WTC11 (cell line): ENCODE measurements at regions not wholly inside any gene's neighbourhood (a gene's known extent, or its start where the extent isn't known, plus 50 kb on each side); places are given as distances from the start of the nearest gene placed in this dataset.

ENCODE experiments used
- ATAC-seq: fragments of 200-7000 bp; cut with Tn5 transposase; 2 replicates; pipeline ENCODE4 v1.10.0; 2021; ENCODE audit warnings: mild to moderate bottlenecking, moderate library complexity
- CTCF ChIA-PET: fragments of 300-600 bp; sonication (Branson Sonifier 250); formaldehyde crosslinking; loops from one replicate; lab custom pipeline; 2021; ENCODE audit warnings: antibody characterized with exemption; lab: Charles Lee
- POLR2A ChIA-PET: fragments of 350-600 bp; sonication (Branson Sonifier 250); formaldehyde crosslinking; loops from one replicate; lab custom pipeline; 2021; ENCODE audit warnings: antibody characterized with exemption; lab: Charles Lee
- DNase-seq: peaks from one replicate; pipeline ENCODE4 v3.0.0; 2021; ENCODE audit warnings: low spot score
- H3K27ac Mint-ChIP-seq: 2 replicates; pipeline ENCODE4 v1.8.0; 2021; ENCODE audit warnings: mixed read lengths
- H3K27me3 Mint-ChIP-seq: 2 replicates; pipeline ENCODE4 v1.8.0; 2021; ENCODE audit warnings: low read depth, mild to moderate bottlenecking, moderate library complexity, mixed read lengths
- H3K36me3 Mint-ChIP-seq: 2 replicates; pipeline ENCODE4 v1.8.0; 2021; ENCODE audit warnings: mixed read lengths
- H3K4me1 Mint-ChIP-seq: 2 replicates; pipeline ENCODE4 v1.8.0; 2022; ENCODE audit warnings: mixed read lengths
- H3K4me3 Mint-ChIP-seq: 2 replicates; pipeline ENCODE4 v1.8.0; 2021; ENCODE audit warnings: mild to moderate bottlenecking, moderate library complexity, mixed read lengths
- H3K9me3 Mint-ChIP-seq: 2 replicates; pipeline ENCODE4 v1.8.0; 2021; ENCODE audit warnings: mixed read lengths
- AR ChIP-seq: fragments of 250-450 bp; sonication (Bioruptor Pico); IDR thresholded peaks from 2 replicates; pipeline ENCODE4 v1.9.0; 2021; ENCODE audit warnings: mild to moderate bottlenecking
- E2F1 ChIP-seq: sonication (generic); formaldehyde crosslinking; IDR thresholded peaks from 2 replicates; pipeline ENCODE4 v1.8.0; 2022; ENCODE audit warnings: mild to moderate bottlenecking, missing genetic modification reagents
- ETV6 ChIP-seq: sonication (generic); formaldehyde crosslinking; IDR thresholded peaks from 2 replicates; pipeline ENCODE4 v1.8.1; 2022; ENCODE audit warnings: mild to moderate bottlenecking, missing genetic modification reagents
- GABPB1 ChIP-seq: sonication (generic); formaldehyde crosslinking; IDR thresholded peaks from 2 replicates; pipeline ENCODE4 v1.8.1; 2023; ENCODE audit warnings: mild to moderate bottlenecking, missing genetic modification reagents
- IRF1 ChIP-seq: sonication (generic); formaldehyde crosslinking; IDR thresholded peaks from 2 replicates; pipeline ENCODE4 v1.8.0; 2023; ENCODE audit warnings: missing genetic modification reagents
- JAZF1 ChIP-seq: fragments of 250-450 bp; sonication (Bioruptor Pico); IDR thresholded peaks from 2 replicates; pipeline ENCODE4 v1.9.0; 2021; ENCODE audit warnings: moderate library complexity, mild to moderate bottlenecking, inconsistent platforms
- JUN ChIP-seq: sonication (generic); formaldehyde crosslinking; IDR thresholded peaks from 2 replicates; pipeline ENCODE4 v1.8.0; 2023; ENCODE audit warnings: mild to moderate bottlenecking, missing genetic modification reagents
- KAT7 ChIP-seq: sonication (generic); formaldehyde crosslinking; IDR thresholded peaks from 2 replicates; pipeline ENCODE4 v1.8.1; 2023; ENCODE audit warnings: missing genetic modification reagents, mild to moderate bottlenecking, borderline replicate concordance
- NFATC4 ChIP-seq: fragments of 250-450 bp; sonication (Bioruptor Pico); IDR thresholded peaks from 2 replicates; pipeline ENCODE4 v1.9.0; 2021; ENCODE audit warnings: mild to moderate bottlenecking
- NR3C1 ChIP-seq: sonication (generic); formaldehyde crosslinking; conservative IDR thresholded peaks from 2 replicates; pipeline ENCODE4 v1.8.1; 2023; ENCODE audit warnings: low read depth, mild to moderate bottlenecking, missing genetic modification reagents
- OVOL2 ChIP-seq: fragments of 250-450 bp; sonication (Bioruptor Pico); IDR thresholded peaks from 2 replicates; pipeline ENCODE4 v1.9.0; 2021; ENCODE audit warnings: mild to moderate bottlenecking, borderline replicate concordance
- PRDM15 ChIP-seq: sonication (generic); formaldehyde crosslinking; IDR thresholded peaks from 2 replicates; pipeline ENCODE4 v1.8.0; 2022; ENCODE audit warnings: missing genetic modification reagents
- PRRX2 ChIP-seq: fragments of 250-450 bp; sonication (Bioruptor Pico); IDR thresholded peaks from 2 replicates; pipeline ENCODE4 v1.8.0; 2021; ENCODE audit warnings: mild to moderate bottlenecking
- SMAD3 ChIP-seq: sonication (generic); formaldehyde crosslinking; IDR thresholded peaks from 2 replicates; pipeline ENCODE4 v1.8.0; 2022; ENCODE audit warnings: missing genetic modification reagents, mild to moderate bottlenecking, borderline replicate concordance
- TCF7 ChIP-seq: sonication (generic); formaldehyde crosslinking; IDR thresholded peaks from 2 replicates; pipeline ENCODE4 v1.8.0; 2022; ENCODE audit warnings: mild to moderate bottlenecking, low read depth, missing genetic modification reagents, moderate library complexity
- TEAD1 ChIP-seq: sonication (generic); formaldehyde crosslinking; IDR thresholded peaks from 2 replicates; pipeline ENCODE4 v1.8.0; 2022; ENCODE audit warnings: mild to moderate bottlenecking, missing genetic modification reagents
- ZMAT4 ChIP-seq: fragments of 250-450 bp; sonication (Bioruptor Pico); IDR thresholded peaks from 2 replicates; pipeline ENCODE4 v1.9.0; 2021; ENCODE audit warnings: mild to moderate bottlenecking
- ZNF138 ChIP-seq: sonication (generic); formaldehyde crosslinking; conservative IDR thresholded peaks from 2 replicates; pipeline ENCODE4 v1.8.1; 2022; ENCODE audit warnings: mild to moderate bottlenecking, moderate library complexity, missing genetic modification reagents
- ZNF219 ChIP-seq: sonication (generic); formaldehyde crosslinking; IDR thresholded peaks from 2 replicates; pipeline ENCODE4 v1.8.0; 2023; ENCODE audit warnings: missing genetic modification reagents, mild to moderate bottlenecking, borderline replicate concordance
- ZNF396 ChIP-seq: fragments of 250-450 bp; sonication (Bioruptor Pico); IDR thresholded peaks from 2 replicates; pipeline ENCODE4 v1.8.0; 2021; ENCODE audit warnings: mild to moderate bottlenecking, moderate library complexity, borderline replicate concordance
- ZNF671 ChIP-seq: fragments of 250-450 bp; sonication (Bioruptor Pico); IDR thresholded peaks from 2 replicates; pipeline ENCODE4 v1.8.0; 2021; ENCODE audit warnings: mild to moderate bottlenecking

- no peaks in the 10 kb centered on the region for H3K36me3 Mint-ChIP-seq
- no peaks in the 10 kb centered on the region for H3K27me3 Mint-ChIP-seq
- no peak overlapping the region for H3K27ac Mint-ChIP-seq
- TF ChIP-seq SMAD3 (CRISPR knock-in tag) = no peak
- TF ChIP-seq JUN (CRISPR knock-in tag) = no peak
- TF ChIP-seq GABPB1 (CRISPR knock-in tag) = no peak
- TF ChIP-seq OVOL2 = no peak
- TF ChIP-seq NFATC4 (CRISPR knock-in tag) = no peak
- TF ChIP-seq PRDM15 = no peak
- no peak for TF ChIP-seq E2F1 (CRISPR knock-in tag)
- TF ChIP-seq AR (CRISPR knock-in tag) = no peak
- 0 out of 2 replicates have a peak, but pooled peaks cover 2% of the 10 kb centered on the region for H3K4me1 Mint-ChIP-seq
- H3K4me3 Mint-ChIP-seq = no peak overlapping the region
- ChIA-PET CTCF (interaction anchor here (0.7 kb wide), 1 partner anchor 103 kb away, joined by 3 read pairs; no protein-coding TSS in a partner anchor), POLR2A (no interaction called here)
- DNase-seq (no peak), ATAC-seq (no peak)
- peaks cover 4% of the 10 kb centered on the region for H3K9me3 Mint-ChIP-seq
Observed at GRCh38 chr9:134552349-134552990, 89.1 kb upstream of the COL5A1 start.

- H3K27me3 Mint-ChIP-seq = no peaks in the 10 kb centered on the region
- H3K27ac Mint-ChIP-seq = no peak overlapping the region
- H3K36me3 Mint-ChIP-seq = no peaks in the 10 kb centered on the region
- ATAC-seq = no peak
- POLR2A ChIA-PET = no interaction called here
- no peak overlapping the region for H3K4me3 Mint-ChIP-seq
- H3K4me1 Mint-ChIP-seq = 0 out of 2 replicates have a peak, but pooled peaks cover 2% of the 10 kb centered on the region
- peaks cover 4% of the 10 kb centered on the region for H3K9me3 Mint-ChIP-seq
- CTCF ChIA-PET = interaction anchor here (0.7 kb wide), 1 partner anchor 103 kb away, joined by 3 read pairs; no protein-coding TSS in a partner anchor
- peak; percentile 8 for DNase-seq
- TF ChIP-seq TCF7 (no peak), ZNF396 (CRISPR knock-in tag) (no peak), ZMAT4 (no peak), ETV6 (CRISPR knock-in tag) (no peak), ZNF671 (CRISPR knock-in tag) (no peak), PRRX2 (CRISPR knock-in tag) (no peak), SMAD3 (CRISPR knock-in tag) (no peak), TEAD1 (CRISPR knock-in tag) (no peak), IRF1 (CRISPR knock-in tag) (no peak), ZNF219 (CRISPR knock-in tag) (no peak), GABPB1 (CRISPR knock-in tag) (no peak), NR3C1 (CRISPR knock-in tag) (no peak), JUN (CRISPR knock-in tag) (no peak), JAZF1 (CRISPR knock-in tag) (no peak), KAT7 (CRISPR knock-in tag) (no peak), ZNF138 (CRISPR knock-in tag) (no peak)
- TF ChIP-seq, all 79 proteins: peak for 0
Observed at GRCh38 chr9:134553061-134553891, 88.3 kb upstream of the COL5A1 start.
